RWPE1 (cell line): ENCODE measurements at regions not wholly inside any gene's neighbourhood (a gene's known extent, or its start where the extent isn't known, plus 50 kb on each side); places are given as distances from the start of the nearest gene placed in this dataset.

Experiments used
- CTCF ChIA-PET: fragments of 350-600 bp; sonication (Branson Sonifier 250); formaldehyde crosslinking; extraction: SDS; loops from one replicate; lab custom pipeline; 2021; lab: Yijun Ruan, JAX
- POLR2A ChIA-PET: fragments of 400-600 bp; formaldehyde crosslinking; extraction: SDS; loops from one replicate; lab custom pipeline; 2020; ENCODE audit warnings: antibody characterized with exemption; ENCODE audit not compliant: low non-redundant PET; lab: Yijun Ruan, JAX
- DNase-seq: peaks from one replicate; pipeline ENCODE4 v3.0.0; 2012; ENCODE audit warnings: low spot score
- H3K27ac ChIP-seq: fragments of 450-650 bp; 2 replicates; pipeline ENCODE4 v1.5.1; 2017
- CTCF ChIP-seq: fragments of 450-650 bp; conservative IDR thresholded peaks from 2 replicates; pipeline ENCODE4 v1.5.1; 2017; ENCODE audit warnings: low read depth, mild to moderate bottlenecking

- DNase-seq = no peak
- H3K27ac ChIP-seq = no peak overlapping the region
- POLR2A ChIA-PET = no interaction called here
- no peak for TF ChIP-seq CTCF
- CTCF ChIA-PET = no interaction called here
These were observed 66.5 kb downstream of the UCHL1 start for GRCh38 chr4:41323179-41323578.

GRCh38 chr4:41323706-41324105 lies 67.0 kb downstream of the UCHL1 start:
- CTCF ChIA-PET = no interaction called here
- DNase-seq = no peak

GRCh38 chr4:41324861-41325260 lies 68.1 kb downstream of the UCHL1 start:
- no peak overlapping the region for H3K27ac ChIP-seq
- ChIA-PET POLR2A (no interaction called here), CTCF (interaction anchor here (0.7 kb wide), 1 partner anchor 70 kb away, joined by 3 read pairs; no protein-coding TSS in a partner anchor)
- DNase-seq = no peak
- TF ChIP-seq CTCF = no peak

More at GRCh38 chr4:41323706-41324105, 67.0 kb downstream of the UCHL1 start:
- no peak overlapping the region for H3K27ac ChIP-seq
- POLR2A ChIA-PET = no interaction called here
- no peak for TF ChIP-seq CTCF

GRCh38 chr4:41325901-41326300 lies 69.2 kb downstream of the UCHL1 start:
- no peak overlapping the region for H3K27ac ChIP-seq
- ChIA-PET POLR2A (no interaction called here), CTCF (no interaction called here)
- no peak for DNase-seq
- TF ChIP-seq CTCF = no peak

- TF ChIP-seq CTCF = no peak
- ChIA-PET POLR2A (no interaction called here), CTCF (no interaction called here)
- no peak for DNase-seq
- H3K27ac ChIP-seq = no peak overlapping the region
These were observed 70.0 kb downstream of the UCHL1 start for GRCh38 chr4:41326776-41327175.

- ChIA-PET POLR2A (no interaction called here), CTCF (no interaction called here)
- H3K27ac ChIP-seq = no peak overlapping the region
- DNase-seq = no peak
- TF ChIP-seq CTCF = no peak
These were observed 71.0 kb downstream of the UCHL1 start for GRCh38 chr4:41327770-41328169.

GRCh38 chr4:41329361-41329760 lies 72.6 kb downstream of the UCHL1 start:
- H3K27ac ChIP-seq = no peak overlapping the region
- ChIA-PET CTCF (interaction anchor here (0.6 kb wide), 1 partner anchor 320 kb away, joined by 4 read pairs; no protein-coding TSS in a partner anchor), POLR2A (no interaction called here)
- no peak for DNase-seq
- no peak for TF ChIP-seq CTCF
